Fibroblast of lung (primary cell): ENCODE measurements at regions not wholly inside any gene's neighbourhood (a gene's known extent, or its start where the extent isn't known, plus 50 kb on each side); places are given as distances from the start of the nearest gene placed in this dataset.

Experiments
- EZH2 ChIP-seq: IDR thresholded peaks from 2 replicates; pipeline ENCODE4 v1.5.1; 2012; ENCODE audit warnings: low read length, control low read depth, mild to moderate bottlenecking; ENCODE audit errors: missing control alignments
- TF ChIP-seq, protein P1 (sequence below), 2 donors: IDR thresholded peaks in 1 of 2; conservative IDR thresholded peaks in 1 of 2; 1 replicate in 1 of 2; 2 replicates in 1 of 2; pipeline ENCODE4 v1.5.1; 2011 to 2012; ENCODE audit warnings: low read length in 2 of 2, control low read depth in 1 of 2, inconsistent platforms in 1 of 2, low read depth in 1 of 2, mild to moderate bottlenecking in 1 of 2

DNA sequence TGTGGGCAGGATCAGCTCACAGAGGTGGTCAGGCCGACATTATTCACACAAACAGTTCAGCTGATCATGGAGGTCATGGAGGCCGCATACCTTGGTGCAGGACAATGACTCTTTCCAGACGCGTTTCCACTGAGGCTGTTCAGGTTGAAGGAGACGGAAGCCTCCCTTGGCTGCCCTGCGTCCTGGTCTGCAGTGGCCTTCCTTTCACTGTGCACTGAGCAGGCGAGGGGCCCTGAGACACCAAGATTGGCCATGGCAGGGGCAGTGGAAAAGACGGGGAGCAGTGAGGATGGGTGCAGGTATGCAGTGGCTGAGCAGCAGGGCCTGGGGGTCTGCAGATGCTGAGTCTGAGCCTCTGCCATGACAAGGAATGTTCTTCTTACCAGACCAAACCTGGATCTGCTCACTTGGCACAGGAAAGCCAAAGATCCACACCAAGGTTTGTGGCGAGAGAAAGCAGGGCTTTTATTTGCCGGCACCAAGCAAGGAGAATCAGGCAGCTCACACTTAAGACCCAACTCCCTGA, 263.3 kb downstream of the GLRX3 start:
- TF ChIP-seq, protein P1, sequence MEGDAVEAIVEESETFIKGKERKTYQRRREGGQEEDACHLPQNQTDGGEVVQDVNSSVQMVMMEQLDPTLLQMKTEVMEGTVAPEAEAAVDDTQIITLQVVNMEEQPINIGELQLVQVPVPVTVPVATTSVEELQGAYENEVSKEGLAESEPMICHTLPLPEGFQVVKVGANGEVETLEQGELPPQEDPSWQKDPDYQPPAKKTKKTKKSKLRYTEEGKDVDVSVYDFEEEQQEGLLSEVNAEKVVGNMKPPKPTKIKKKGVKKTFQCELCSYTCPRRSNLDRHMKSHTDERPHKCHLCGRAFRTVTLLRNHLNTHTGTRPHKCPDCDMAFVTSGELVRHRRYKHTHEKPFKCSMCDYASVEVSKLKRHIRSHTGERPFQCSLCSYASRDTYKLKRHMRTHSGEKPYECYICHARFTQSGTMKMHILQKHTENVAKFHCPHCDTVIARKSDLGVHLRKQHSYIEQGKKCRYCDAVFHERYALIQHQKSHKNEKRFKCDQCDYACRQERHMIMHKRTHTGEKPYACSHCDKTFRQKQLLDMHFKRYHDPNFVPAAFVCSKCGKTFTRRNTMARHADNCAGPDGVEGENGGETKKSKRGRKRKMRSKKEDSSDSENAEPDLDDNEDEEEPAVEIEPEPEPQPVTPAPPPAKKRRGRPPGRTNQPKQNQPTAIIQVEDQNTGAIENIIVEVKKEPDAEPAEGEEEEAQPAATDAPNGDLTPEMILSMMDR (conservative IDR thresholded peaks at IDR 0.05 in 1 of 2, IDR thresholded peaks at IDR 0.05 in 1 of 2; ENCODE audit: low read depth in 1 of 2, low read length in 2 of 2): no peak
- TF ChIP-seq EZH2: no peak
